ENCODE measurements at regions not wholly inside any gene's neighbourhood (a gene's known extent, or its start where the extent isn't known, plus 50 kb on each side); places are given as distances from the start of the nearest gene placed in this dataset.
"Not testable (repeated sequence)": the region's sequence is repeated elsewhere in the genome, so short reads cannot be mapped to it uniquely, and the experiment has no call there.

- DNase-seq, result no peak
These were observed 125.1 kb upstream of the FRG1 start for GRCh38 chr4:189815404-189816192.

- DNase-seq, result no peak
These were observed 118.3 kb upstream of the FRG1 start for GRCh38 chr4:189822326-189822725.

- DNase-seq, result peak in 2 of 3 donors; percentile 17 to 31
These were observed 117.1 kb upstream of the FRG1 start for GRCh38 chr4:189823591-189823990.

GRCh38 chr4:189825466-189825865, 115.2 kb upstream of the FRG1 start:
- DNase-seq, result no peak

DNA sequence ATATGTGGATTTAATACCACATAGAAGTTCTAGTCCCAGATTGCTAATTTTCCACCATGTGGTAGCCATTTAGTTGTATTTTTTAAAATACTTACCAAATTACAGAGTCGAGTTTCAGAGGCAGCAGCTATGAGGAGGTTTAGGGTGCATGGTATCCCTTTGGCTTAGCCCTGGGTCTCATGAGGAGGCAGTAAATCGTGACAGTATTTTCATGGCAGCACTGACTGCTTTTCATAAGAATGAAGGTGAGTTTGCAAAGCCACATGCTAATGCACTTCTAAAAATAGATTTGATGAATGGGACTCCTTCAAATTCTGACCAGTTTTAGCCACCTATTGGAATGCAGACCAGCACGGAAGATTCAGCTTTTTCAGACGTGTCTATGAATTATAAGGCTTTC, 114.0 kb upstream of the FRG1 start:
- no peak for DNase-seq

- no peak for DNase-seq
These were observed 112.5 kb upstream of the FRG1 start for GRCh38 chr4:189828081-189828697.

DNA sequence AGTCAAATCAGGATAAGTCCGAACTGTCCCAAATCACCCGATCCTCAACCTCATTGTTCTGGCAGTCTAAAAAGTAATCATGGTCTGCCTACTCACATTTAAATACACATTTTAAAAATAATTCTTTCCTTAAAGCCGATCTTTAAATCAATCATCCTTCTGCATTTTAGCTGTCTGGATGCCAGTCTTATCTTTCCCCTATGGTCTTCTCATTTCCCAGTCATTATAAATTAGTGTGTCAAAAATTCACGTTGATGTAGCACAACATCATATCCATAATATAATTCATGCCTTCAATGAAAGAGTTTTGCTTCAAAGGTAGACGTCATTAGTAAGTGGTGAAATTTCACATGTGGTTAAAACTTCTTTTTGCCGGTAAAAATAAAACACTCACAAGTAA, 108.1 kb upstream of the FRG1 start:
- no peak for DNase-seq

GRCh38 chr4:189834616-189835015, 106.1 kb upstream of the FRG1 start:
- DNase-seq, result no peak

- DNase-seq, result no peak
These were observed 105.2 kb upstream of the FRG1 start for GRCh38 chr4:189835505-189835904.

GRCh38 chr4:189837471-189837870, 103.2 kb upstream of the FRG1 start:
- DNase-seq, result no peak

DNA sequence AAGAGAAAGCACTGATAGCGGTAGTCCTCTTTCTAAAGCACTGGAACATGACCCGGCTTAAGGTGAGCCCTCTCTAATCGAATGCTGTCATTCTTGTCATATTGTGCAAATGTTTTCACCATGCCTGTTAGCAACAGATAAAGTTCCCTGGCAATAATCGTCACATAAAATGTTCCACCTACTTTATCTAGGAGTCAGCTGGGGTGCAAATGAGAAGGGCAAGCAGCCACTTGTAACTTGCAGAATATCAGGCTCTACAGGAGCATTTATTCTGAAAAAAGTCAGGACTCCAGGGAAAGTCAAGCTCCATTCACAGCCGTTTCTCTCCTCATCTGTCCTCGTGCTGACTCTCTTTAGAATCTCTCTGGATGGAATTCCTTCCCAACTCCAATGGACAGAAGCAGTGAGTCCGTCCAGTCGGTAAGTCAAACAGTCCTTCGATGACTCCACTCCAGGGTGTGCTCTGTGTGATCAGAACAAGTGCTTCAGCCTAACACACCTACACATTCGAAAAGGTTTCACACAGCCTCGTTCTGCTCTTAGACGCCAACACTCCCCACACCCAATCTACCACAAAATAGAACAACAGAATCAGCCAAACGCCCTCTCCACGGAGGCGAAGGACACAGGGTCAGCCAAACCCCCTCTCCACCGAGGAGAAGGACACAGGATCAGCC, 101.7 kb upstream of the FRG1 start:
- DNase-seq, result no peak

DNA sequence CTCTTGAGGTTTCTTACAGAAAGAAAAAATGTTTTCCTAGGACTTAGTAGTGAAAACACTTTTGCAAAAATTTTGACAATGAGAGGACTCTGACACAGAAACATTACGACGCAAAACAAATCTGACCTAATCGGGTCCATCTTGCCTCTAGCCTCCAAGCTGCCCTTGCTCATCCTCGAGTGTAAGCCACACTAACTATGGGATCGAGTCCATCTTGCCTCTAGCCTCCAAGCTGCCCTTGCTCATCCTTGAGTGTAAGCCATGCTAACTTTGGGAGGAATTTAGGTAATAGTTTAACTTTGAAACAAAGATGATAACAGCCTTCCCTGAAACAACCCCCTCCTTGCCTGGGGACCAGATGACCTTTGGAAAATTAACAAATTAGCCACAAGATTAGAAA, 100.3 kb upstream of the FRG1 start:
- DNase-seq, result no peak

DNA sequence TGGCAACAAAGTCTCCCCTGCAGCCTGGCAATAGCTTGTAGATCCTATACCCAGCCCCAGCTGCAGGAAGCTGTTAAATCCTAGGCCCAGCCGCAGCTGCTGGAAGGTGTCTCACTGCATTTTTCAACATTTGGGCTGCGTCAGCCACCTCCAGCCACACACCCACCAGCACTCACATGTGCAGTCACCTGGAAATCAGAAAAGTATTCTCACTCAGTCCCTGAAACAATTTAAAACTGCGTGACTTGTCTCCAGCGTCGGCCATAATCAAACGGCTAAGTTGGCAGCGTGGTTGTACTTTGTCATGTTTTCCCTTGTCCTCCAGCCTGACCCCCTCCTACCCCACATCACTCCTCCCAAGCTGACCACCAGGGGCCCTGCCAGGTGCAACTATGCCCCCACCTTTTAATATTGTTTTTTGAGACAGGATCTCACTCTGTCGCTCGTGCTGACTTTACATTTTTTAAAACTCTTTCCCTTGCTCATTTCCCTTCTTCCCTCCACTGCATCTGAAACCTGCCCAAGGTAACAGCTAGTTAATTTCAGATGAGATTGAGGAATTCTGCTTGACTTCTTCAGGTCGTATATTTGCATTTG, 97.2 kb upstream of the FRG1 start:
- DNase-seq, result no peak

GRCh38 chr4:189845145-189845846, 95.4 kb upstream of the FRG1 start:
- peak in 1 of 3 donors; percentile 51 for DNase-seq

DNA sequence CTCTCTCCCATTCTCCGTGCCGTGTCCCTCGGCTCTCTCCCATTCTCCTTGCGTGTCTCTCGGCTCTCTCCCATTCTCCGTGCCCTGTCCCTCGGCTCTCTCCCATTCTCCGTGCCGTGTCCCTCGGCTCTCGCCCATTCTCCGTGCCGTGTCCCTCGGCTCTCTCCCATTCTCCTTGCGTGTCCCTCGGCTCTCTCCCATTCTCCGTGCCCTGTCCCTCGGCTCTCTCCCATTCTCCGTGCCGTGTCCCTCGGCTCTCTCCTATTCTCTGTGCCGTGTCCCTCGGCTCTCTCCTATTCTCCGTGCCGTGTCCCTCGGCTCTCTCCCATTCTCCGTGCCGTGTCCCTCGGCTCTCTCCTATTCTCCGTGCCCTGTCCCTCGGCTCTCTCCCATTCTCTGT, 94.6 kb upstream of the FRG1 start:
- not testable (repeated sequence) for DNase-seq

- DNase-seq, result not testable (repeated sequence)
These were observed 94.1 kb upstream of the FRG1 start for GRCh38 chr4:189846608-189847007.

- peak in 1 of 3 donors; percentile 16 for DNase-seq
These were observed 92.0 kb upstream of the FRG1 start for GRCh38 chr4:189848672-189849071.

- DNase-seq, result no peak
These were observed 90.3 kb upstream of the FRG1 start for GRCh38 chr4:189850239-189850856.

GRCh38 chr4:189858435-189858834, 82.2 kb upstream of the FRG1 start:
- no peak for DNase-seq

DNA sequence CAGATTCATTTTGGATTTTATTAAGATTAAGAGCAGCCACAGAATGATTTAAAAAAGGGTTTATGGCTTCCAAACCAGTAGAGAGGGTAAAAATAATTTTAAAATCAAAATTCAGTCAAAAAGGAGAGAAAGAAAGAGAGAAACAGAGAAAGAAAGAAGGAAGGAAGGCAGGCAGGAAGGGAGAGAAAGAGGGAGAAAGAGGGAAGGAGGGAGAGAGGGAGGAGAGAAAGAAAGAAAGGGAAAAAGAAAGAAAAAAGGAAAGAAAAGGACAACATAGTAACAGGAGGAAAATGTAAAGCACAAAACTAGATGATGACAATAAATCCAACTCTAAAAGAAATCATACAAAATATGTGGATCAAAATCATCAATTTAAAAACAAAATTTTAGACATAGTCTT, 79.6 kb upstream of the FRG1 start:
- DNase-seq, result no peak

- no peak for DNase-seq
These were observed 71.4 kb upstream of the FRG1 start for GRCh38 chr4:189869236-189869635.
